Endothelial cell of umbilical vein (primary cell): ENCODE measurements at regions not wholly inside any gene's neighbourhood (a gene's known extent, or its start where the extent isn't known, plus 50 kb on each side); places are given as distances from the start of the nearest gene placed in this dataset.

Experiments
- BruUV-seq: library from RNA; stranded (reverse); fragments of 400-500 nt; replicated peaks from 2 replicates; lab custom pipeline; 2021; lab: Mats Ljungman, UMichigan
- CTCF ChIA-PET: fragments of 300-600, 350-600 bp; sonication (Branson Sonifier 250); formaldehyde crosslinking; loops from one replicate; lab custom pipeline; 2021; ENCODE audit warnings: antibody characterized with exemption, inconsistent platforms; lab: Charles Lee
- POLR2A ChIA-PET: fragments of 300-600, 350-600 bp; sonication (Branson Sonifier 250); formaldehyde crosslinking; loops from one replicate; lab custom pipeline; 2021; ENCODE audit warnings: antibody characterized with exemption, inconsistent platforms; lab: Charles Lee
- DNase-seq: peaks from one replicate; pipeline ENCODE4 v3.0.0-alpha.2; 2011; ENCODE audit warnings: low read depth, low spot score
- FAIRE-seq: peaks from 2 replicates; lab custom pipeline; 2011; peaks lifted over from hg19 to GRCh38; lab: Jason Lieb, UNC
- H2AFZ ChIP-seq: 2 replicates; pipeline ENCODE4 v1.6.0; 2012; ENCODE audit warnings: low read depth, low read length, control low read depth, inconsistent platforms
- H3K27ac ChIP-seq: 2 replicates; pipeline ENCODE4 v1.5.1; 2011; ENCODE audit warnings: low read depth, mild to moderate bottlenecking, control low read depth, low read length, moderate library complexity; ENCODE audit not compliant: insufficient read depth
- H3K27me3 ChIP-seq, 2 experiments: 2 replicates each; pipeline versions ENCODE4 v1.6.0 to v1.6.1; 2011; ENCODE audit warnings: low read length in 2 of 2, mixed read lengths in 1 of 2; ENCODE audit not compliant: control insufficient read depth in 2 of 2, insufficient read depth in 2 of 2
- H3K36me3 ChIP-seq, 2 experiments: 2 replicates in 1 of 2; 3 replicates in 1 of 2; pipeline ENCODE4 v1.5.1; 2011; ENCODE audit warnings: low read length in 2 of 2, mild to moderate bottlenecking in 1 of 2, moderate library complexity in 1 of 2; ENCODE audit not compliant: control insufficient read depth in 2 of 2, insufficient read depth in 2 of 2; ENCODE audit errors: extremely low read depth in 1 of 2
- H3K4me1 ChIP-seq: 3 replicates; pipeline ENCODE4 v1.5.1; 2011; ENCODE audit warnings: mild to moderate bottlenecking, low read length; ENCODE audit not compliant: control insufficient read depth, insufficient read depth; ENCODE audit errors: extremely low read depth
- H3K4me2 ChIP-seq: 2 replicates; pipeline ENCODE4 v1.6.1; 2011; ENCODE audit warnings: low read length, control low read depth, mixed read lengths; ENCODE audit not compliant: insufficient read depth
- H3K4me3 ChIP-seq, 3 experiments: fragments of 200-600 bp in 1 of 3; sonication (generic), shearing (Covaris generic) in 1 of 3; replicated peaks in 1 of 3; 2 replicates each; pipeline ENCODE4 v1.5.1; 2011 to 2016; ENCODE audit warnings: control low read depth in 3 of 3, low read length in 3 of 3, mild to moderate bottlenecking in 2 of 3, inconsistent platforms in 1 of 3, low read depth in 1 of 3, moderate library complexity in 1 of 3; ENCODE audit not compliant: insufficient read depth in 1 of 3
- H3K79me2 ChIP-seq: 2 replicates; pipeline ENCODE4 v1.6.0; 2012; ENCODE audit warnings: low read length, inconsistent platforms; ENCODE audit not compliant: control insufficient read depth, insufficient read depth
- H3K9ac ChIP-seq: replicated peaks from 2 replicates; pipeline ENCODE3; 2011; ENCODE audit warnings: low read length, control low read depth; ENCODE audit not compliant: insufficient read depth; ENCODE audit errors: extremely low read depth
- H3K9me1 ChIP-seq: replicated peaks from 3 replicates; pipeline ENCODE4 v1.6.0; 2011; ENCODE audit warnings: mild to moderate bottlenecking, low read length; ENCODE audit not compliant: control insufficient read depth, insufficient read depth; ENCODE audit errors: extremely low read depth
- H3K9me3 ChIP-seq: replicated peaks from 2 replicates; pipeline ENCODE4 v1.5.1; 2012; ENCODE audit warnings: low read length, inconsistent platforms; ENCODE audit not compliant: control insufficient read depth, insufficient read depth
- H4K20me1 ChIP-seq: replicated peaks from 2 replicates; pipeline ENCODE3; 2011; ENCODE audit warnings: mild to moderate bottlenecking, low read length; ENCODE audit not compliant: control insufficient read depth, insufficient read depth; ENCODE audit errors: extremely low read depth
- FOS ChIP-seq: IDR thresholded peaks from 2 replicates; pipeline ENCODE4 v1.6.1; 2011; ENCODE audit warnings: mild to moderate bottlenecking, low read length, moderate library complexity, borderline replicate concordance; ENCODE audit not compliant: insufficient read depth
- GATA2 ChIP-seq: IDR thresholded peaks from 2 replicates; pipeline ENCODE4 v1.7.0; 2011; ENCODE audit warnings: low read depth, mild to moderate bottlenecking, moderate library complexity, mixed read lengths, low read length; ENCODE audit not compliant: insufficient read length, insufficient read depth
- JUN ChIP-seq: IDR thresholded peaks from 2 replicates; pipeline ENCODE4 v1.6.1; 2011; ENCODE audit warnings: borderline replicate concordance, low read depth; ENCODE audit not compliant: insufficient read length, insufficient read depth
- MAX ChIP-seq: IDR thresholded peaks from 2 replicates; pipeline ENCODE4 v1.6.1; 2011; ENCODE audit not compliant: insufficient read depth, insufficient read length
- MYC ChIP-seq: IDR thresholded peaks from one replicate; pipeline ENCODE4 v1.6.1; 2011; ENCODE audit warnings: mild to moderate bottlenecking, low read depth, low read length
- POLR2A ChIP-seq: IDR thresholded peaks from 2 replicates; pipeline ENCODE4 v1.6.1; 2012; ENCODE audit warnings: low read depth, mild to moderate bottlenecking, control low read depth, low read length
- POLR2AphosphoS5 ChIP-seq: IDR thresholded peaks from 2 replicates; pipeline ENCODE4 v1.6.1; 2012; ENCODE audit warnings: low read depth, mild to moderate bottlenecking, control low read depth, low read length, moderate library complexity; ENCODE audit not compliant: insufficient read depth
- dilution Hi-C: fragments of 300-500 bp; cut with MboI; formaldehyde crosslinking; loops from one replicate; pipeline ENCODE4 v1.15.0; 2019; ENCODE audit warnings: low sequenced_read_pairs; ENCODE audit not compliant: extremely low pct_ligation_motif_present
- intact Hi-C: fragments of 100-400 bp; cut with micrococcal nuclease; formaldehyde crosslinking; loops from one replicate; pipeline ENCODE4 v1.10.0; 2022
- TF ChIP-seq, protein P1 (sequence below), 2 donors: IDR thresholded peaks; 1 replicate in 1 of 2; 2 replicates in 1 of 2; pipeline ENCODE4 v1.5.1; 2011; ENCODE audit warnings: low read length in 2 of 2, mild to moderate bottlenecking in 2 of 2, moderate library complexity in 2 of 2, control low read depth in 1 of 2, inconsistent platforms in 1 of 2, low read depth in 1 of 2; ENCODE audit not compliant: insufficient read depth in 1 of 2; ENCODE audit errors: extremely low read depth in 1 of 2

- Histone ChIP-seq H4K20me1 (no peaks in the 10 kb centered on the region), H3K9me3 (no peaks in the 10 kb centered on the region), H3K9me1 (no peaks in the 10 kb centered on the region), H3K36me3 (no peaks in the 10 kb centered on the region), H3K4me2 (no peak overlapping the region), H3K4me3 (no peak overlapping the region), H3K27ac (no peak overlapping the region), H3K79me2 (no peaks in the 10 kb centered on the region), H3K4me1 (no peaks in the 10 kb centered on the region), H3K27me3 (no peaks in the 10 kb centered on the region), H3K9ac (no peak overlapping the region), H2AFZ (no peak overlapping the region)
- BruUV-seq, result no TSS peak
- ChIA-PET POLR2A (no interaction called here), CTCF (no interaction called here)
- intact Hi-C loops, result no loop called here
- TF ChIP-seq MYC (no peak), FOS (no peak), POLR2A (no peak), GATA2 (no peak), POLR2AphosphoS5 (no peak)
- TF ChIP-seq, protein P1, sequence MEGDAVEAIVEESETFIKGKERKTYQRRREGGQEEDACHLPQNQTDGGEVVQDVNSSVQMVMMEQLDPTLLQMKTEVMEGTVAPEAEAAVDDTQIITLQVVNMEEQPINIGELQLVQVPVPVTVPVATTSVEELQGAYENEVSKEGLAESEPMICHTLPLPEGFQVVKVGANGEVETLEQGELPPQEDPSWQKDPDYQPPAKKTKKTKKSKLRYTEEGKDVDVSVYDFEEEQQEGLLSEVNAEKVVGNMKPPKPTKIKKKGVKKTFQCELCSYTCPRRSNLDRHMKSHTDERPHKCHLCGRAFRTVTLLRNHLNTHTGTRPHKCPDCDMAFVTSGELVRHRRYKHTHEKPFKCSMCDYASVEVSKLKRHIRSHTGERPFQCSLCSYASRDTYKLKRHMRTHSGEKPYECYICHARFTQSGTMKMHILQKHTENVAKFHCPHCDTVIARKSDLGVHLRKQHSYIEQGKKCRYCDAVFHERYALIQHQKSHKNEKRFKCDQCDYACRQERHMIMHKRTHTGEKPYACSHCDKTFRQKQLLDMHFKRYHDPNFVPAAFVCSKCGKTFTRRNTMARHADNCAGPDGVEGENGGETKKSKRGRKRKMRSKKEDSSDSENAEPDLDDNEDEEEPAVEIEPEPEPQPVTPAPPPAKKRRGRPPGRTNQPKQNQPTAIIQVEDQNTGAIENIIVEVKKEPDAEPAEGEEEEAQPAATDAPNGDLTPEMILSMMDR (IDR thresholded peaks at IDR 0.05; ENCODE audit: extremely low read depth in 1 of 2, insufficient read depth in 1 of 2, low read depth in 1 of 2, low read length in 2 of 2), result no peak
- dilution Hi-C loops, result no loop called here
- no peak for FAIRE-seq
- no peak for DNase-seq
Measured at GRCh38 chr18:51660188-51660715, 462.8 kb upstream of the MEX3C start.

- Histone ChIP-seq H3K9me3 (no peaks in the 10 kb centered on the region), H3K9ac (no peak overlapping the region), H3K9me1 (no peaks in the 10 kb centered on the region), H3K36me3 (no peaks in the 10 kb centered on the region), H3K4me3 (no peak overlapping the region), H2AFZ (no peak overlapping the region), H4K20me1 (no peaks in the 10 kb centered on the region), H3K27ac (no peak overlapping the region), H3K79me2 (no peaks in the 10 kb centered on the region), H3K27me3 (no peaks in the 10 kb centered on the region), H3K4me1 (no peaks in the 10 kb centered on the region), H3K4me2 (no peak overlapping the region)
- dilution Hi-C loops, result no loop called here
- ChIA-PET POLR2A (no interaction called here), CTCF (no interaction called here)
- TF ChIP-seq JUN (no peak), POLR2A (no peak), POLR2AphosphoS5 (no peak), MAX (no peak), MYC (no peak), GATA2 (no peak)
- TF ChIP-seq, protein P1 (IDR thresholded peaks at IDR 0.05; ENCODE audit: extremely low read depth in 1 of 2, insufficient read depth in 1 of 2, low read depth in 1 of 2, low read length in 2 of 2), result no peak
- FAIRE-seq (no peak), DNase-seq (no peak)
- intact Hi-C loops, result no loop called here
- no TSS peak for BruUV-seq
Measured at GRCh38 chr18:51664236-51664635, 466.8 kb upstream of the MEX3C start.
